Thyroid gland (tissue), 4 donors: ENCODE measurements at regions not wholly inside any gene's neighbourhood (a gene's known extent, or its start where the extent isn't known, plus 50 kb on each side); places are given as distances from the start of the nearest gene placed in this dataset.

Experiments
- DNase-seq, 2 donors: peaks; one replicate each; pipeline ENCODE4 v3.0.0-alpha.2; 2019
- H3K27ac ChIP-seq, 3 donors: fragments of 200-600 bp; sonication (generic); 1 replicate in 2 of 3; 2 replicates in 1 of 3; pipeline ENCODE4 v1.5.1; 2016 to 2019; ENCODE audit warnings: mild to moderate bottlenecking in 1 of 3, moderate library complexity in 1 of 3
- H3K27me3 ChIP-seq: fragments of 200-600 bp; sonication (generic); one replicate; pipeline ENCODE4 v1.5.1; 2019
- H3K36me3 ChIP-seq, 2 donors: fragments of 200-600 bp; sonication (generic); one replicate each; pipeline ENCODE4 v1.5.1; 2016 to 2019
- H3K4me1 ChIP-seq, 2 donors: fragments of 200-600 bp; sonication (generic); one replicate each; pipeline ENCODE4 v1.5.1; 2017 to 2019
- H3K4me3 ChIP-seq, 3 donors: fragments of 200-600 bp; sonication (generic); replicated peaks in 1 of 3; 1 replicate in 2 of 3; 2 replicates in 1 of 3; pipeline ENCODE4 v1.5.1; 2016; ENCODE audit warnings: mild to moderate bottlenecking in 1 of 3
- H3K9me3 ChIP-seq: fragments of 200-600 bp; sonication (generic); one replicate; pipeline ENCODE4 v1.5.1; 2017
- CTCF ChIP-seq, 6 experiments: fragments of 200-600 bp in 3 of 6; fragments of 450-650 bp in 3 of 6; sonication (generic) in 3 of 6; IDR thresholded peaks; one replicate each; pipeline ENCODE4 v1.5.1; 2016 to 2019; ENCODE audit warnings: antibody characterized with exemption in 6 of 6, mild to moderate bottlenecking in 2 of 6, inconsistent platforms in 1 of 6, moderate library complexity in 1 of 6
- POLR2A ChIP-seq, 2 donors: fragments of 450-650 bp; IDR thresholded peaks; one replicate each; pipeline ENCODE4 v1.6.1; 2017; ENCODE audit warnings: antibody characterized with exemption in 2 of 2, mild to moderate bottlenecking in 2 of 2, moderate library complexity in 1 of 2
- WGBS, 2 donors: methylation state at CpG; one replicate each; pipeline ENCODE4 v1.1.5; 2017; 5-methylcytosine and 5-hydroxymethylcytosine counted together
- intact Hi-C: fragments of 100-400 bp; cut with DNase I; formaldehyde crosslinking; loops from one replicate; pipeline ENCODE4 v1.15.1; 2023

- H3K4me3 ChIP-seq, result no peak overlapping the region
- no peaks in the 10 kb centered on the region for H3K27me3 ChIP-seq
- H3K27ac ChIP-seq, result no peak overlapping the region
- no peaks in the 10 kb centered on the region for H3K36me3 ChIP-seq
- 94 to 95% methylated on average over 5 of the region's 5 CpGs for WGBS, 2 donors
- no peak for TF ChIP-seq POLR2A (IDR thresholded peaks at IDR 0.05)
- TF ChIP-seq CTCF (IDR thresholded peaks at IDR 0.05), result no peak
- no peak for DNase-seq
- H3K4me1 ChIP-seq, result peaks cover 10 to 11% of the 10 kb centered on the region in 2 donors
- intact Hi-C loops, result no loop called here
- no peaks in the 10 kb centered on the region for H3K9me3 ChIP-seq
Observed at GRCh38 chr2:217626926-217627325, 375.9 kb downstream of the TNS1 start.

GRCh38 chr2:217625557-217626169 lies 377.1 kb downstream of the TNS1 start:
- TF ChIP-seq CTCF (IDR thresholded peaks at IDR 0.05), result no peak
- no peak for TF ChIP-seq POLR2A (IDR thresholded peaks at IDR 0.05)
- Histone ChIP-seq H3K36me3 (no peaks in the 10 kb centered on the region), H3K9me3 (no peaks in the 10 kb centered on the region), H3K4me3 (no peak overlapping the region), H3K4me1 (peaks cover 12 to 16% of the 10 kb centered on the region in 2 donors), H3K27ac (no peak overlapping the region), H3K27me3 (no peaks in the 10 kb centered on the region)
- WGBS, 2 donors, result 72 to 80% methylated on average over 4 of the region's 4 CpGs
- intact Hi-C loops, result no loop called here
- DNase-seq, result no peak

- Histone ChIP-seq H3K27me3 (no peaks in the 10 kb centered on the region), H3K4me3 (no peak overlapping the region), H3K27ac (no peak overlapping the region), H3K9me3 (no peaks in the 10 kb centered on the region), H3K36me3 (no peaks in the 10 kb centered on the region), H3K4me1 (peaks cover 12 to 16% of the 10 kb centered on the region in 2 donors)
- TF ChIP-seq POLR2A (IDR thresholded peaks at IDR 0.05), result no peak
- TF ChIP-seq CTCF (IDR thresholded peaks at IDR 0.05), result no peak
- WGBS, 2 donors, result 92 to 94% methylated on average over 2 of the region's 2 CpGs
- no peak for DNase-seq
- intact Hi-C loops, result no loop called here
Observed at GRCh38 chr2:217623281-217623912, 379.4 kb downstream of the TNS1 start.

- TF ChIP-seq POLR2A (IDR thresholded peaks at IDR 0.05), result no peak
- TF ChIP-seq CTCF (IDR thresholded peaks at IDR 0.05), result no peak
- no peak overlapping the region for H3K27ac ChIP-seq
- 51 to 53% methylated on average over 9 of the region's 9 CpGs for WGBS, 2 donors
Observed at GRCh38 chr2:217622205-217623060, 380.4 kb downstream of the TNS1 start.

More at GRCh38 chr2:217622205-217623060, 380.4 kb downstream of the TNS1 start:
- DNase-seq, result peak; percentile 13 to 27
- intact Hi-C loops, result no loop called here
- no peaks in the 10 kb centered on the region for H3K27me3 ChIP-seq
- H3K4me3 ChIP-seq, result no peak overlapping the region
- no peaks in the 10 kb centered on the region for H3K9me3 ChIP-seq
- H3K36me3 ChIP-seq, result no peaks in the 10 kb centered on the region
- peaks cover 12 to 16% of the 10 kb centered on the region in 2 donors for H3K4me1 ChIP-seq
